Kidney epithelial cell (primary cell): ENCODE measurements at regions not wholly inside any gene's neighbourhood (a gene's known extent, or its start where the extent isn't known, plus 50 kb on each side); places are given as distances from the start of the nearest gene placed in this dataset.

Experiments used
- DNase-seq: peaks from one replicate; pipeline ENCODE4 v3.0.0-alpha.2; 2010; ENCODE audit warnings: low read depth
- H3K27me3 ChIP-seq: 2 replicates; pipeline ENCODE4 v1.6.0; 2011; ENCODE audit warnings: low read length; ENCODE audit not compliant: control insufficient read depth, insufficient read depth
- H3K36me3 ChIP-seq: 2 replicates; pipeline ENCODE4 v1.5.1; 2011; ENCODE audit warnings: low read length; ENCODE audit not compliant: control insufficient read depth, insufficient read depth
- H3K4me3 ChIP-seq: 2 replicates; pipeline ENCODE4 v1.5.1; 2011; ENCODE audit warnings: low read depth, mild to moderate bottlenecking, control low read depth, low read length
- CTCF ChIP-seq: IDR thresholded peaks from 2 replicates; pipeline ENCODE4 v1.5.1; 2011; ENCODE audit warnings: mild to moderate bottlenecking, moderate library complexity, low read length, control low read depth, inconsistent platforms; ENCODE audit not compliant: insufficient read depth, poor library complexity, severe bottlenecking

- no peaks in the 10 kb centered on the region for H3K36me3 ChIP-seq
- H3K4me3 ChIP-seq: no peak overlapping the region
- no peaks in the 10 kb centered on the region for H3K27me3 ChIP-seq
- no peak for TF ChIP-seq CTCF
- DNase-seq: no peak
These were observed 73.9 kb downstream of the LSM3 start for GRCh38 chr3:14252321-14253021.

- TF ChIP-seq CTCF: no peak
- H3K4me3 ChIP-seq: no peak overlapping the region
- H3K27me3 ChIP-seq: no peaks in the 10 kb centered on the region
- no peaks in the 10 kb centered on the region for H3K36me3 ChIP-seq
- DNase-seq: no peak
These were observed 74.5 kb downstream of the LSM3 start for GRCh38 chr3:14253022-14253706.

- H3K27me3 ChIP-seq: no peaks in the 10 kb centered on the region
- TF ChIP-seq CTCF: no peak
- H3K4me3 ChIP-seq: no peak overlapping the region
- no peak for DNase-seq
- no peaks in the 10 kb centered on the region for H3K36me3 ChIP-seq
These were observed 75.2 kb downstream of the LSM3 start for GRCh38 chr3:14253707-14254382.

GRCh38 chr3:14254812-14255702, 76.4 kb downstream of the LSM3 start:
- no peak overlapping the region for H3K4me3 ChIP-seq
- H3K36me3 ChIP-seq: no peaks in the 10 kb centered on the region
- no peak for TF ChIP-seq CTCF
- H3K27me3 ChIP-seq: no peaks in the 10 kb centered on the region
- no peak for DNase-seq

DNA sequence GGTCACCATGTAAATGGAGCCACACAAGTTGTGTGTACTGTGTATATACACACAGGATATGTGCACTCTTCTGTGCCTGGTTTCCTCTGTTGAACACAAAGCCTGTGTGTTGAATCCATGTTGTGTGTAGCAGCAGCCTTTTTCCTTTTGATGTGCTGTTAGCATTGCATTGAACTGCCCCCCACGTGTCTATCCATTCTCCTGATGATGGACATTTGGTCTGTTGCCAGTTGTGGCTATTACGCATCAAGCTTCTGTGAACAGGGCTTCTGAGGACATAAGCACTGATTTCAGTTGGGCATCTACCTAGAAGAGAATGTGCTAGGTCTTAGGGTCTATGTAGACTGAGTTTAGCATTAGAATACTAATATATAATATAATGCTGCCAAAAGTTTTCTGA, 77.4 kb downstream of the LSM3 start:
- H3K27me3 ChIP-seq: peaks cover 3% of the 10 kb centered on the region
- no peaks in the 10 kb centered on the region for H3K36me3 ChIP-seq
- H3K4me3 ChIP-seq: no peak overlapping the region
- no peak for DNase-seq
- TF ChIP-seq CTCF: no peak
